ENCODE measurements at regions not wholly inside any gene's neighbourhood (a gene's known extent, or its start where the extent isn't known, plus 50 kb on each side); places are given as distances from the start of the nearest gene placed in this dataset.

DNA sequence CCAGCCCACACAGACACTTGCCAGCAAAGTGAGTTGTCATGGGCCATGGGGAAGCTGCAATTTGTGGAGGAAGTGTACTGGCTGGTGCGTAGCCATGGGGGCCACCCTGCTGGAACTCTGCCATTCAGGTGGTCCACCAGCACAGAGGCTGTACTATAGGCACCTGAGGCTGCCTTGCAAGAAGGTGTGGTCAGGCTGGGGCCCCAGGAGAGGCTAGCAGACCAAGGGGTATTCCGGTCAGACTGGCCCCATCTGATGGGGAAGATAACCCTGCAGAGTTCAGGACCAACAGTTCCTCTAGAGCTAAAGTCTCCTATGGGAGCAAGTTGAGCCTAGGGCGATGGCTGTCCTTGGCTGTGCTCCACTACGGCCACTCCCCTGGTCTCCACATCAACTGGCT lies 136.1 kb downstream of the DCAF12L2 start:
- ChIA-PET CTCF (no interaction called here), POLR2A (no interaction called here)
- TF ChIP-seq, protein P1, sequence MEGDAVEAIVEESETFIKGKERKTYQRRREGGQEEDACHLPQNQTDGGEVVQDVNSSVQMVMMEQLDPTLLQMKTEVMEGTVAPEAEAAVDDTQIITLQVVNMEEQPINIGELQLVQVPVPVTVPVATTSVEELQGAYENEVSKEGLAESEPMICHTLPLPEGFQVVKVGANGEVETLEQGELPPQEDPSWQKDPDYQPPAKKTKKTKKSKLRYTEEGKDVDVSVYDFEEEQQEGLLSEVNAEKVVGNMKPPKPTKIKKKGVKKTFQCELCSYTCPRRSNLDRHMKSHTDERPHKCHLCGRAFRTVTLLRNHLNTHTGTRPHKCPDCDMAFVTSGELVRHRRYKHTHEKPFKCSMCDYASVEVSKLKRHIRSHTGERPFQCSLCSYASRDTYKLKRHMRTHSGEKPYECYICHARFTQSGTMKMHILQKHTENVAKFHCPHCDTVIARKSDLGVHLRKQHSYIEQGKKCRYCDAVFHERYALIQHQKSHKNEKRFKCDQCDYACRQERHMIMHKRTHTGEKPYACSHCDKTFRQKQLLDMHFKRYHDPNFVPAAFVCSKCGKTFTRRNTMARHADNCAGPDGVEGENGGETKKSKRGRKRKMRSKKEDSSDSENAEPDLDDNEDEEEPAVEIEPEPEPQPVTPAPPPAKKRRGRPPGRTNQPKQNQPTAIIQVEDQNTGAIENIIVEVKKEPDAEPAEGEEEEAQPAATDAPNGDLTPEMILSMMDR (IDR thresholded peaks at IDR 0.05; ENCODE audit: insufficient read depth, low read depth, low read length) = no peak
- no peak overlapping the region for H3K4me3 ChIP-seq (ENCODE audit: low read depth, low read length)
- no peaks in the 10 kb centered on the region for H3K27me3 ChIP-seq (ENCODE audit: control insufficient read depth, insufficient read depth, low read length)
- H3K36me3 ChIP-seq (ENCODE audit: control insufficient read depth, insufficient read depth, low read length) = no peaks in the 10 kb centered on the region
- no peak for DNase-seq (ENCODE audit: low read depth)

- ChIA-PET POLR2A (no interaction called here), CTCF (no interaction called here)
- DNase-seq (ENCODE audit: low read depth) = no peak
- Histone ChIP-seq H3K27me3 (ENCODE audit: control insufficient read depth, insufficient read depth, low read length) (no peaks in the 10 kb centered on the region), H3K36me3 (ENCODE audit: control insufficient read depth, insufficient read depth, low read length) (no peaks in the 10 kb centered on the region), H3K4me3 (ENCODE audit: low read depth, low read length) (no peak overlapping the region)
- TF ChIP-seq, protein P1 (IDR thresholded peaks at IDR 0.05; ENCODE audit: insufficient read depth, low read depth, low read length) = no peak
These were observed 102.1 kb downstream of the DCAF12L2 start for GRCh38 chrX:126063984-126064383.

DNA sequence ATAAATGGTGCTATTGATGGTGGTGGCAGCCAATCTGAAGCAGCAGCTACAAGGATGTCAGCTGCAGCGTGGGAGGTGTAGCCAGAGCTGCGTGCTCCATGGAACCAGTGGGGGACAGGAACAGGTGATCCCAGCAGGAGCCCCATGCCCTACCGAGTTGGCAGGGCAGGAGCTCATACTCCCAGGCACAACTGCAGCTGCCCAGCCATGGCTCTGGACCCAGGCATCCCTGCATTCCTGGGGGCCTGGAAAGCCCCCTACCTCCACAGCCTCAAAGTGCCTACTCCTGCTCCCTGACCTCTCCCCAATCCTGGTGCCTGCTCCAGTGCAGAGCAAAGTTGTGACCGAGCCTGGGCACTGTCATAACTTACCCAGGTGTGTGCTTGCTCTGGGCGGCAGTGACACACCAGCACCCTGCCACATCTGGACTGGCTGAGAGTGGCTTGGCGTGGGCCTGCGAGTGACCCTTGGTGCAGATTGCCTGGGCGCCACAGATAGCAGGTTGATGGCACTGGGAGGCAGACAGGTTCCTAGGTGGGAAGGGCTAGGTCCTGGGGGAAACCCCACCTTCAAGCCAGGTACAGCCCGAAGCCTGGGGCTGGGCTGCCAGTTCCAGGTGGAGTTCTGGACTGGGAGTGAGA lies 101.1 kb downstream of the DCAF12L2 start:
- Histone ChIP-seq H3K27me3 (ENCODE audit: control insufficient read depth, insufficient read depth, low read length) (no peaks in the 10 kb centered on the region), H3K36me3 (ENCODE audit: control insufficient read depth, insufficient read depth, low read length) (no peaks in the 10 kb centered on the region), H3K4me3 (ENCODE audit: low read depth, low read length) (no peak overlapping the region)
- no peak for DNase-seq (ENCODE audit: low read depth)
- ChIA-PET POLR2A (no interaction called here), CTCF (no interaction called here)
- TF ChIP-seq, protein P1 (IDR thresholded peaks at IDR 0.05; ENCODE audit: insufficient read depth, low read depth, low read length) = no peak

DNA sequence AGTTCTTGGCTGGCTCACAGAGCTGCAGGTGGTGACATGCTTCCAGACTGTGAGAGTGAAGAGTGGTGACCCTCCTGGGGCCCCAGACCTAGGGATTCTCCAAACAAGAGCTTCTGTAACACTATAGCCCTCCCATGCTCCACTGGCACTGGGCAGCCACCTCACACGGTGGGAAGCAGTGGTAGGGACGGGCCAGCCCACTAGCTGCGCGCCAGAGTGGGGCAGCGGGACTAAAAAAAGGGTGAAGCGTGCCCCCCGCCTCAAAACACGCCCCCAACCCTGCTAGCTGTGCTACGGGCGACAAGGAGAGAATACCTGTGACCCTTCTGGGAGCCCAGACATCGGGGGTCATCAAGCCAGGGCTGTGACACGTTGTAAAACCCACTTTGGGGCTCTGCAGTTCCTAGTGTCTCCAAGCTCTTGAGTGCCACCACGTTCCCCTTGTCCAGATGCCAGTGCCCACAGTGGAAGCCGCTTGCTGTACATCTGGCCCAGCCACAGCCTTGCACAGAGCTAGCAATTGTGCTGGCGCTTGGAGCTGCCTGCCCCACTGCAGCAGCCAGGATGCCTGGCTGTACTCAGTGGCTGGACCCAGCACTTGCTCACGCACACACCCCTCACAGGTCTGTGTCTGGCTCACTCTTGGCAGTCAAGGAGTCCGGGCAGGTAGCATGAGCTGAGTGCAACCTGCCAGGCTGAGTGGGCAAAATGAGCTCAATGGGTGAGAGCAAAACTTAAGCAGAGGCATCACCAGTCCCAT lies 100.0 kb downstream of the DCAF12L2 start:
- H3K27me3 ChIP-seq (ENCODE audit: control insufficient read depth, insufficient read depth, low read length) = no peaks in the 10 kb centered on the region
- POLR2A ChIA-PET = no interaction called here
- TF ChIP-seq, protein P1 (IDR thresholded peaks at IDR 0.05; ENCODE audit: insufficient read depth, low read depth, low read length) = no peak
- DNase-seq (ENCODE audit: low read depth) = no peak
- no peaks in the 10 kb centered on the region for H3K36me3 ChIP-seq (ENCODE audit: control insufficient read depth, insufficient read depth, low read length)
- no peak overlapping the region for H3K4me3 ChIP-seq (ENCODE audit: low read depth, low read length)
- CTCF ChIA-PET = no interaction called here

Data from BJ (cell line).